Caki2 (cell line): ENCODE measurements at regions not wholly inside any gene's neighbourhood (a gene's known extent, or its start where the extent isn't known, plus 50 kb on each side); places are given as distances from the start of the nearest gene placed in this dataset.

Experiments
- DNase-seq: peaks from one replicate; pipeline ENCODE4 v3.0.0-alpha.2; 2015; ENCODE audit warnings: low read depth
- in situ Hi-C: cut with HindIII; loops from 2 replicates; pipeline ENCODE4 v1.10.0; 2016; ENCODE audit warnings: low sequenced_read_pairs, low pct_unique_long_range_greater_than_20kb, mixed read lengths

DNA sequence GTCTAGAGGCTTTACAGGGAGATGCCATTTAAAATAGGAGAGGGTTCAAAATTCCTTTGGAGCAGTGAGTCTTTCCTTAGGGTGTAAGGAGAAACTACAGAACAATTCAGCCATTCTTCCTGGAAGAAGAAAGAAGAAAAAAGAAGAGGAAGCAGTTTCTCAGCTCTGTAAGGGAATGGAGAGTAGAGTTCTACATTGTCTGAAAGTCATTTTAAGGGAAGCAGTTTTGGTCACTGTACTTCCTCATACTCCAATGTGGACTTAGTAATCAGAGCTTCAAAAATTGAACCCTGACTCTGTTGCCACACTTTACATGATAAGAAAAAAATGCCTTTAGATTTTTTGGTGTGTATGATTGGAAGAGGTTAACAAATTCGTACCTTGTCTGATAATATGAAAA lies 122.4 kb downstream of the LRRC70 start:
- in situ Hi-C loops = no loop called here
- no peak for DNase-seq

DNA sequence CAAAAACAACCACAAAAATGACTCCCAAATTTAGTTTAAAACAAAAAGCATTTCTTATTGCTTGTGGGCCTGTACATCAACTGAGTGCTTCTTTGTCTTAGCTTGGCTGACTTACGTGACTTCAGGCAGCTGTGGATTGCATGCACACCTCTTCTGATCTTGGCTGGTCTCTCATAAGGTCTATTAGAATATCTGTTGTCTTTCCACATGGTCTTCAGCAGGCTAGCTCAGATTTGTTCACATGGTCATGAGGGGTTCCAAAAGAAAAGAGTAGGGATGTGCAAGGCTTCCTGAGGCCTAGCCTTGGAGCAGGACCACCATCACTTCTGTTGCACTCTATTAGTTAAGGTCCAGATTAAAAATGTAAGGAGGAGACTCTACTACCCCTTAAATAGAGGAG lies 120.1 kb downstream of the LRRC70 start:
- in situ Hi-C loops = no loop called here
- DNase-seq = no peak

GRCh38 chr5:62695274-62695673 lies 116.7 kb downstream of the LRRC70 start:
- no peak for DNase-seq
- in situ Hi-C loops = no loop called here

DNA sequence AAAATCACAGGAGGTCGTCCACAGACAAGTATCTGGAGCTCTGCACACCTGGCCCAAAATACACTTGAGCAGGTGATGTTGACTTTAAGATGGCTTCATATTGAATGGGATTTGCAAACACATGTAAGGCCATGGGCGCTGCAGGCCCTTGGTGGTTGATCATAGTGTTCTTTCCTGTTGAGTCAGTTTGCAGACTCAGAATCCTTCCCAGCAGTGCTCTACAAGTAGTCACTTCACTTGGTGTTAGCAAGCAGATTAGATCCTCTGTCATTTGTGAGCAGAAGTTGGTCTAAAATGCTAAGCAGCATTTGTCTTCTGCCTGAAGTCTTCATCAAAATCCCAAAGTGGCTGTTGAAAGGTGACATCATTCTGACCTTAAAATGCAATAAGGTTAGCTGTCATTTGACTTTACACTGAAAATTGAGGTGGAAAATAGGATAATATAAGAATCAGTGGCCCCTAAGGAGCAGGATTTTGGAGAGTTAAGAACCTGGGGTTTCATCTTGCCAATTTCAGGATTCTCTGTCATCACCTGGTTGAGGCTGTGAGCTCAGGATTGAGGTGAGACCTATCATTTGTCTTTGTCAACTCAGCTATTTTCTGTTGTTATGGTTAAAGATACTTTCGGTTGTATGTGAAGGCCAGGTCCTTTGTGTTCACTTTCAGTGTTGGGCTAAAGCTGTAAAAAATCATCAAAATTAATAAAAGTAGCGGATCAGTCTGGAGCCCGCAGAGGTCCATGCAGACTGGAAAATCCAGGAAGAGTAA lies 114.5 kb downstream of the LRRC70 start:
- no peak for DNase-seq
- in situ Hi-C loops = no loop called here

DNA sequence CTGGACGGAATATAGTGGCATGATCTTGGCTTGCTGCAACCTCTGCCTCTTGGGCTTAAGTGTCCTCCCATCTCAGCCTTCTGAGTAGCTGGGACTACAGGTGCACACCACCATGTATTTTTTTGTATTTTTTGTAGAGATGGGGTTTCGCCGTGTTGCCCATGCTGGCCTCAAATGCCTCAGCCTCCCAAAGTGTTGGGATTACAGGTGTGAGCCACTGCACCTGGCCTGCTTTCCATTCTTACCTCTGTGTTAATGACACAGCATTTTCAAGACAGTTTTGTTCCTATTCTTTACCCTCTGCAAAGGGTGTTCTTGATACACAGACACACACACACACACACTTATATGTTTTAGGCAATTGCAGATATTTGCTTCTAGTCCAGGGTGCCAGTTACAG lies 113.3 kb downstream of the LRRC70 start:
- in situ Hi-C loops = no loop called here

GRCh38 chr5:62690421-62690820 lies 111.8 kb downstream of the LRRC70 start:
- in situ Hi-C loops = no loop called here
- DNase-seq = no peak

More for the DNA sequence above, 113.3 kb downstream of the LRRC70 start:
- no peak for DNase-seq

GRCh38 chr5:62689599-62690368 lies 111.2 kb downstream of the LRRC70 start:
- DNase-seq = no peak
- in situ Hi-C loops = no loop called here

DNA sequence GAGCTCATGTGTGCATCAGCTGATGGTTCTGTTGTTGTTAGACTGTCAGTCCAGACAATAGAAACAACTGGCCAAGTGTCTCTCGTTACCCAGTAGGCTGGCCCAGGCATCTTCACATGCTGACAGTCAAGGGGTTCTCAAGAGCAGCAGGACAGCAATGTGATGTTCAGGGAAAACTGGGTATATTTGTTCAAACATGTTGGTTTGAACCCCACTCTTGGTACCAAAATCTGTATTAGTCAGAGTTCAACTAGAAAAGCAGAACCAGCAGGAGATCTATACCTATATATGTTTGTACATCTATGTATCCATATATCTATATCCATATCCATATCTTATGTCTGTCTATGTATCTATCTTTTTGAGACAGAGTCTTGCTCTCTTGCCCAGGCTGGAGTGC lies 108.1 kb downstream of the LRRC70 start:
- in situ Hi-C loops = no loop called here
- no peak for DNase-seq

GRCh38 chr5:62685221-62685620 lies 106.6 kb downstream of the LRRC70 start:
- in situ Hi-C loops = no loop called here

DNA sequence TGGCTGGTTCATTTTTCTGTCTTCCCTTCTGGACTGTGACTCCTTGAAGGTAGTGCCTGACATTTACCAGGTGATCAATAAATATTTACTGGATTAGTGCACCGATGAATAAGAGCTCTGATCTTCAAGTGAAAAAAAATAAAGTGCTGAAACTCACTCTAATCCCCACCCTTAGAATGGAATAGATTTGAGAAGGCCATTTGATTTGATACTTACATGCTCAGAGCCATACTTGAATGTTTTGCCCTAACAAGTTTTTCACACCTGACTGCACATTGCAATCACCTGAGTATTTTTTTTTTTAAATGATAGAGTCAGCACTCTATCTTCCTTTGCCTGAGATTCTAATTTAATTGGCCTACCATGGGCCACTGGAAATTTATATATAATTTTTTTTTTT lies 105.7 kb downstream of the LRRC70 start:
- no peak for DNase-seq
- in situ Hi-C loops = no loop called here

More at GRCh38 chr5:62685221-62685620, 106.6 kb downstream of the LRRC70 start:
- no peak for DNase-seq

DNA sequence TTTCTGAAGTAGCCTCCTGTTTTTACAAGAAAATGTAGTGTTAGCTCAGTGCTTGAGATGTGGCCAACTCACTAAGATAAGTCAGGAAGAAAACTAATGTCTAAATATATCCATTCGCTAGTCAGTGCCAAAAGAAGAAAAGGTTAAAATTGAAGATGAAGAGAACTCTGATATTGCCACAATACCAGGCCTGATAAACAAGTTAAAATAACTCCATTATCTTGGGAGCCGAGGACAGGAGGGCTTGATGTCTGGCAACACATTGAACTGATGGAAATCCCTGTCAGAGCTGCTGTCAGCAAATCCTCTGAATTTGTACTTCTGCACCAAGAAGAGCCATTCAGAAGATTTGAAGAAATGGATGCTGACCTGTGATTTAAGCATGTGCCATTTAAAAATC lies 103.4 kb downstream of the LRRC70 start:
- DNase-seq = no peak
- in situ Hi-C loops = no loop called here

DNA sequence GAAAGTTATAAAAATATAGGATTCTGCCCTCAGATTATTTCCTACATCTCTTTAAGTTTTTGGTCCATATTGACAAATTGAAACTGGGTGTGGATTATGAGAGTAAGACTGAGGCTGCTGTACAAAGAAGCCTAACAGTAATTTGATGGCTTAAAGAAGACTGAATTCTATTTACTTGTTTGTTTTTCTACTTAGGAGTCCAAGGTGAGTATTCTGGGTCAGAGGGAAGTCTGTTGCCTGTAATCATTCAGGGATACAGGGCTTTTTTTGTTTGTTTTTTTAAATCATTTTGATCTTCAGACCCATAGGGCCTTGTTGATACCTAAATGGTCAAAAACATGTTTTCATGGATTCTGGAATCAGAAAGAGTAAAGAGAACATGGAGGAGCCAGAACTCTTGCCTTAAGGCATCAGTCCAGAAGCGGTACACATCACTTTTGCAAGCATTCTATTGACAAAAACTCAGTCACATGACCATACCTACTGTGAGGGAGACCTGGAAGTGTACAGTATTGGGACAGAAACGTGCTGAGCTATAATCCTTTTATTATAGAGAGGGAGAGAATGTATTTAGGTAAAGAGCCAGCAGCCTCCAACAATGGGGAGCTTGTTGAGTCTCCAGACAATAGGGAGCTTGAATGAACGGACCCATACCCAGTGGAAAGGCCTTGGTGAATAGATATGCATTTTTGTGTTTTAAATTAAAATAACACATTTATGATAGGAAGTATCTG lies 102.7 kb downstream of the LRRC70 start:
- in situ Hi-C loops = no loop called here
- no peak for DNase-seq

DNA sequence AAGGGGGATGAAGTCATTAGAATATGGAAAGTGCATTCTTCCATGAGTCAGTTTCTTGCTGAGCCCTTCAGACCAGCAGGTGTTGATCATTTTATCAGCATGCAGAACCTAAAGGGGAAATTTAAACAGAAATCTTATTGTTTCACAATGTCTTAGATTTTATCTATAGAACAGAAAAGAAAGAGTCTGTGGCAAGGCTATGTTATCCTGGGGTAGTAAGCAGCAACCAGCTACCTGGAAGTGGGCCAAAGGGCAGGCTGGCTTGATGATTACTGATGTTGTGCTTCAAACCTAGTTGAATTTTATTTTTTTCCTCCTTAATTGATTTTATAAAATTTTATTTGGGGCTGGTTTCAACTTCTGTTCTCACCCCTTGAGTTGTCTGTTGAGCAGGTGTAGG lies 101.5 kb downstream of the LRRC70 start:
- in situ Hi-C loops = no loop called here
- DNase-seq = no peak
